OCI-LY7 (cell line): ENCODE measurements at regions not wholly inside any gene's neighbourhood (a gene's known extent, or its start where the extent isn't known, plus 50 kb on each side); places are given as distances from the start of the nearest gene placed in this dataset.

Source experiments
- EZH2phosphoT487 ChIP-seq: fragments of 200-600 bp; sonication (generic); IDR thresholded peaks from 2 replicates; pipeline ENCODE4 v1.6.1; 2018; ENCODE audit warnings: low read depth, borderline replicate concordance, mild to moderate bottlenecking, mixed run types, antibody characterized with exemption, low read length, moderate library complexity, mixed read lengths
- TF ChIP-seq, protein P1 (sequence below): fragments of 200-600 bp; sonication (generic); conservative IDR thresholded peaks from 2 replicates; pipeline ENCODE4 v1.5.1; 2014; ENCODE audit warnings: mild to moderate bottlenecking, antibody characterized with exemption, low read length, moderate library complexity, mixed read lengths

DNA sequence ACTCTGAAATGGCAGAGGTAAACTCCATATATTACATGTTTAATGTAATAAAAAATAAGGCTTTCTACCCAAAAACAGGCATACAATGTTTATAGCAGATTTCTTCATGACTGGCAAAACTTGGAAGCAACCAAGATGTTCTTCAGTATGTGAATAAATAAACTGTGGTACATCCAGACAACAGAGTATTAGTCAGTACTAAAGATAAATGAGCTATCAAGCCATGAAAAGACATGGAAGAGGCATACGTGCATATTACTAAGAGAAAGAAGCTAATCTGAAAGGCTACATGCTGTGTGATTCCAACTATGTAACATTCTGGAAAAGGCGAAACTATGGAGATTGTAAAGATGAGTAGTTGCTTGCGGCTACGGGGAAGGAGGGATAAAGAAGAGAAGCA is 97.4 kb downstream of the OSR1 start:
- TF ChIP-seq, protein P1, sequence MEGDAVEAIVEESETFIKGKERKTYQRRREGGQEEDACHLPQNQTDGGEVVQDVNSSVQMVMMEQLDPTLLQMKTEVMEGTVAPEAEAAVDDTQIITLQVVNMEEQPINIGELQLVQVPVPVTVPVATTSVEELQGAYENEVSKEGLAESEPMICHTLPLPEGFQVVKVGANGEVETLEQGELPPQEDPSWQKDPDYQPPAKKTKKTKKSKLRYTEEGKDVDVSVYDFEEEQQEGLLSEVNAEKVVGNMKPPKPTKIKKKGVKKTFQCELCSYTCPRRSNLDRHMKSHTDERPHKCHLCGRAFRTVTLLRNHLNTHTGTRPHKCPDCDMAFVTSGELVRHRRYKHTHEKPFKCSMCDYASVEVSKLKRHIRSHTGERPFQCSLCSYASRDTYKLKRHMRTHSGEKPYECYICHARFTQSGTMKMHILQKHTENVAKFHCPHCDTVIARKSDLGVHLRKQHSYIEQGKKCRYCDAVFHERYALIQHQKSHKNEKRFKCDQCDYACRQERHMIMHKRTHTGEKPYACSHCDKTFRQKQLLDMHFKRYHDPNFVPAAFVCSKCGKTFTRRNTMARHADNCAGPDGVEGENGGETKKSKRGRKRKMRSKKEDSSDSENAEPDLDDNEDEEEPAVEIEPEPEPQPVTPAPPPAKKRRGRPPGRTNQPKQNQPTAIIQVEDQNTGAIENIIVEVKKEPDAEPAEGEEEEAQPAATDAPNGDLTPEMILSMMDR = no peak
- TF ChIP-seq EZH2phosphoT487 = no peak
